Tibial nerve (tissue), 4 donors: ENCODE measurements at regions not wholly inside any gene's neighbourhood (a gene's known extent, or its start where the extent isn't known, plus 50 kb on each side); places are given as distances from the start of the nearest gene placed in this dataset.

Experiments used
- DNase-seq, 2 donors: peaks; one replicate each; pipeline ENCODE4 v3.0.0-alpha.2; 2019; ENCODE audit warnings: low spot score in 2 of 2
- H3K27ac ChIP-seq, 4 donors: fragments of 200-600 bp; sonication (generic) in 3 of 4; one replicate each; pipeline ENCODE4 v1.5.1; 2017 to 2019; ENCODE audit warnings: mild to moderate bottlenecking in 1 of 4
- H3K27me3 ChIP-seq, 2 donors: fragments of 200-600 bp; sonication (generic) in 1 of 2; one replicate each; pipeline versions ENCODE4 v1.5.1 to v1.6.0; 2017 to 2019
- H3K36me3 ChIP-seq, 3 donors: fragments of 200-600 bp; sonication (generic); one replicate each; pipeline ENCODE4 v1.5.1; 2018 to 2019
- H3K4me1 ChIP-seq, 4 donors: fragments of 200-600 bp; sonication (generic) in 3 of 4; one replicate each; pipeline ENCODE4 v1.5.1; 2017 to 2019
- H3K4me3 ChIP-seq, 4 donors: fragments of 200-600 bp; sonication (generic) in 3 of 4; one replicate each; pipeline ENCODE4 v1.5.1; 2017 to 2019; ENCODE audit warnings: mild to moderate bottlenecking in 1 of 4, moderate library complexity in 1 of 4
- H3K9me3 ChIP-seq, 4 donors: fragments of 200-600 bp; sonication (generic) in 3 of 4; one replicate each; pipeline ENCODE4 v1.5.1; 2017 to 2019
- EP300 ChIP-seq, 2 donors: sonication (generic); formaldehyde crosslinking; IDR thresholded peaks; one replicate each; pipeline ENCODE4 v1.6.1; 2017; ENCODE audit warnings: antibody characterized with exemption in 2 of 2, mild to moderate bottlenecking in 1 of 2
- POLR2A ChIP-seq, 2 donors: fragments of 450-650 bp; IDR thresholded peaks; one replicate each; pipeline ENCODE4 v1.6.1; 2017; ENCODE audit warnings: antibody characterized with exemption in 2 of 2, mild to moderate bottlenecking in 2 of 2, moderate library complexity in 2 of 2
- WGBS, 2 donors: methylation state at CpG; one replicate each; pipeline ENCODE4 v1.1.5; 2018; 5-methylcytosine and 5-hydroxymethylcytosine counted together
- TF ChIP-seq, protein P1 (sequence below), 5 experiments: fragments of 200-600 bp in 3 of 5; fragments of 450-650 bp in 2 of 5; sonication (generic) in 3 of 5; IDR thresholded peaks; one replicate each; pipeline ENCODE4 v1.5.1; 2016 to 2019; ENCODE audit warnings: antibody characterized with exemption in 5 of 5, mild to moderate bottlenecking in 3 of 5, moderate library complexity in 2 of 5

DNA sequence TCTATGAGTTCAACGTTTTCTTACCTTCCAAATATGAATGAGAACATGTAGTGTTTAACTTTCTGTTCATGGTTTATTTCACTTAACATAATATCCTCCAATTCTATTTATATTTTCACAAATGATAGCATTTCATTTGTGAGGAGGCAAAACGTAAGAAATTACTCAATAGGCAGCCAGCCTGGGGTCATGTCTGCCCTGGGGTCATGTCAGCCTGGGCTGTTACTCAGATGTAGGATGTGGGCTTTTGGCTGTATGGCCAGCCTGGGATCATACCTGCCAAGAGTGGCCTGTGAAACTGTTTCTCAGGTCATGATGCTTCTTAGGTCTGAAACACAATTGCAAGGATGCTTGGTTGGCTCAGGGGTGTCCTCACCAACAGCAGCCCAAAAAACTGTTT, 187.0 kb downstream of the FBXO8 start:
- WGBS, 2 donors = 50 to 59% methylated on average over 2 of the region's 2 CpGs

DNA sequence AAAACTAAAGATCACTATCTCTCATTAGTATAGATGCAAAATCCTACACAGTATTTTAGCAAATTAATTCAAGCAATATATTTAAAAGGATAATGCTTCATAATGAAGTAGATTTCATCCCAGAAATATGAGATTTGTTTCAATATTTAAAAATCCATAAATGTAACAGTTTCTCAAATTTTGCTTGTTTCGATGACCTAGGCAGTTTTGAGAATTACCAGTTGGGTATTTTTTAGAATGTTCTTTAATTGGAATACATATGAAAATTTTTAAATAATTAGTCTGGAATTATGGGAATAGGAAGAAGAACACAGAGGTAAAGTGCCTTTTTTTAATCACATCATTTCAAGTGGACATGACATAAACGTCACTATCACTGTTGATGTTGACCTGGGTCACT, 192.3 kb downstream of the FBXO8 start:
- Histone ChIP-seq H3K4me3 (no peak overlapping the region), H3K36me3 (no peaks in the 10 kb centered on the region), H3K4me1 (peaks cover 0 to 5% (median 0%) of the 10 kb centered on the region in 4 donors), H3K27me3 (no peaks in the 10 kb centered on the region), H3K27ac (no peak overlapping the region), H3K9me3 (no peaks in the 10 kb centered on the region)
- 88 to 91% methylated on average over 2 of the region's 2 CpGs for WGBS, 2 donors
- DNase-seq = no peak
- TF ChIP-seq POLR2A (IDR thresholded peaks at IDR 0.05) = no peak
- TF ChIP-seq, protein P1, sequence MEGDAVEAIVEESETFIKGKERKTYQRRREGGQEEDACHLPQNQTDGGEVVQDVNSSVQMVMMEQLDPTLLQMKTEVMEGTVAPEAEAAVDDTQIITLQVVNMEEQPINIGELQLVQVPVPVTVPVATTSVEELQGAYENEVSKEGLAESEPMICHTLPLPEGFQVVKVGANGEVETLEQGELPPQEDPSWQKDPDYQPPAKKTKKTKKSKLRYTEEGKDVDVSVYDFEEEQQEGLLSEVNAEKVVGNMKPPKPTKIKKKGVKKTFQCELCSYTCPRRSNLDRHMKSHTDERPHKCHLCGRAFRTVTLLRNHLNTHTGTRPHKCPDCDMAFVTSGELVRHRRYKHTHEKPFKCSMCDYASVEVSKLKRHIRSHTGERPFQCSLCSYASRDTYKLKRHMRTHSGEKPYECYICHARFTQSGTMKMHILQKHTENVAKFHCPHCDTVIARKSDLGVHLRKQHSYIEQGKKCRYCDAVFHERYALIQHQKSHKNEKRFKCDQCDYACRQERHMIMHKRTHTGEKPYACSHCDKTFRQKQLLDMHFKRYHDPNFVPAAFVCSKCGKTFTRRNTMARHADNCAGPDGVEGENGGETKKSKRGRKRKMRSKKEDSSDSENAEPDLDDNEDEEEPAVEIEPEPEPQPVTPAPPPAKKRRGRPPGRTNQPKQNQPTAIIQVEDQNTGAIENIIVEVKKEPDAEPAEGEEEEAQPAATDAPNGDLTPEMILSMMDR (IDR thresholded peaks at IDR 0.05) = no peak
- no peak for TF ChIP-seq EP300 (IDR thresholded peaks at IDR 0.05)

More for the DNA sequence above, 187.0 kb downstream of the FBXO8 start:
- H3K27me3 ChIP-seq = no peaks in the 10 kb centered on the region
- H3K4me1 ChIP-seq = no peaks in the 10 kb centered on the region
- no peaks in the 10 kb centered on the region for H3K36me3 ChIP-seq
- H3K27ac ChIP-seq = no peak overlapping the region
- no peak overlapping the region for H3K4me3 ChIP-seq
- no peaks in the 10 kb centered on the region for H3K9me3 ChIP-seq
- TF ChIP-seq, protein P1 (IDR thresholded peaks at IDR 0.05) = no peak
- TF ChIP-seq POLR2A (IDR thresholded peaks at IDR 0.05) (no peak), EP300 (IDR thresholded peaks at IDR 0.05) (no peak)
- no peak for DNase-seq

DNA sequence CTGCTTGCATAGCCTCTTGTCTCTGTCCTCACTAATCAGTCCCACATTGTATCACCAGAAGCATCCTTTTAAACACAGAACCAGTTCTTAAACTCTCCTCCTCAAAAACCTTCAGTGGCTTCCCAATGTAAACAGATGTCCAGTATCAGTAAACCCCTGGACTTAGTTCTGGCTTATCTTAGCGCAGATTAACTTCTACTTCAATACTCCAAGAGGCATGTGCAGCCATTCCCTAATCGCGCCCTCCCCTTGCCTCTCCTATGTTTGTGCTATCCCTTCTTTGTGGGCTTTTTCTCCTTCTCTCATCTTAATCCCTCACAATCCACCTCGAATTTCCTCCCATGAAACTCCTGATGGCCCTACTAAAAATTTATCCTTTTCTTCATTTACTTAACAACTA, 193.8 kb downstream of the FBXO8 start:
- WGBS, 2 donors = 77 to 80% methylated on average over 4 of the region's 4 CpGs
- no peak for DNase-seq
- no peaks in the 10 kb centered on the region for H3K27me3 ChIP-seq
- H3K4me3 ChIP-seq = no peak overlapping the region
- no peaks in the 10 kb centered on the region for H3K36me3 ChIP-seq
- H3K4me1 ChIP-seq = peaks cover 0 to 5% (median 0%) of the 10 kb centered on the region in 4 donors
- no peaks in the 10 kb centered on the region for H3K9me3 ChIP-seq
- no peak overlapping the region for H3K27ac ChIP-seq
- TF ChIP-seq, protein P1 (IDR thresholded peaks at IDR 0.05) = no peak
- no peak for TF ChIP-seq POLR2A (IDR thresholded peaks at IDR 0.05)
- no peak for TF ChIP-seq EP300 (IDR thresholded peaks at IDR 0.05)

DNA sequence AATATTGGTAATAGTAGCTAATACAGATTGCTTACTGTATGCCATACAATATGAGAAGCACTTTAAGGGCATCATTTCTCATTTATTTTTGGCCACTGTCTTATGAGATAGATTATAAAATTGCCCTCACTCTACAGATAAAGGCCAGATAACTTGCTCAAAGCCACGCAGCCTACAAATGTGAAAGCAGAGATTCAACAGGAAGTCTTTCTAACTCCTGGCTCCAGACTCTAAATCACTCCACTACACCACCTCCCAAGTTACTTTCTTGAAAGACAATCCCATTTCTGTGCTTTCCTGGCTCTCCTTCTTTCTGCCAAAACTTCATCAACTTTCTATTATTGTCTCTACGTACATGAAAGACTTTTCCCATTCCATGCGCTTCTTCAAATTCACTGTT, 194.7 kb downstream of the FBXO8 start:
- no peak for DNase-seq
- 66 to 74% methylated on average over 3 of the region's 3 CpGs for WGBS, 2 donors
- H3K4me3 ChIP-seq = no peak overlapping the region
- H3K4me1 ChIP-seq = peaks cover 0 to 5% (median 0%) of the 10 kb centered on the region in 4 donors
- no peak overlapping the region for H3K27ac ChIP-seq
- no peaks in the 10 kb centered on the region for H3K9me3 ChIP-seq
- TF ChIP-seq, protein P1 (IDR thresholded peaks at IDR 0.05) = no peak
- no peak for TF ChIP-seq EP300 (IDR thresholded peaks at IDR 0.05)
- TF ChIP-seq POLR2A (IDR thresholded peaks at IDR 0.05) = no peak
- no peaks in the 10 kb centered on the region for H3K27me3 ChIP-seq
- H3K36me3 ChIP-seq = no peaks in the 10 kb centered on the region

DNA sequence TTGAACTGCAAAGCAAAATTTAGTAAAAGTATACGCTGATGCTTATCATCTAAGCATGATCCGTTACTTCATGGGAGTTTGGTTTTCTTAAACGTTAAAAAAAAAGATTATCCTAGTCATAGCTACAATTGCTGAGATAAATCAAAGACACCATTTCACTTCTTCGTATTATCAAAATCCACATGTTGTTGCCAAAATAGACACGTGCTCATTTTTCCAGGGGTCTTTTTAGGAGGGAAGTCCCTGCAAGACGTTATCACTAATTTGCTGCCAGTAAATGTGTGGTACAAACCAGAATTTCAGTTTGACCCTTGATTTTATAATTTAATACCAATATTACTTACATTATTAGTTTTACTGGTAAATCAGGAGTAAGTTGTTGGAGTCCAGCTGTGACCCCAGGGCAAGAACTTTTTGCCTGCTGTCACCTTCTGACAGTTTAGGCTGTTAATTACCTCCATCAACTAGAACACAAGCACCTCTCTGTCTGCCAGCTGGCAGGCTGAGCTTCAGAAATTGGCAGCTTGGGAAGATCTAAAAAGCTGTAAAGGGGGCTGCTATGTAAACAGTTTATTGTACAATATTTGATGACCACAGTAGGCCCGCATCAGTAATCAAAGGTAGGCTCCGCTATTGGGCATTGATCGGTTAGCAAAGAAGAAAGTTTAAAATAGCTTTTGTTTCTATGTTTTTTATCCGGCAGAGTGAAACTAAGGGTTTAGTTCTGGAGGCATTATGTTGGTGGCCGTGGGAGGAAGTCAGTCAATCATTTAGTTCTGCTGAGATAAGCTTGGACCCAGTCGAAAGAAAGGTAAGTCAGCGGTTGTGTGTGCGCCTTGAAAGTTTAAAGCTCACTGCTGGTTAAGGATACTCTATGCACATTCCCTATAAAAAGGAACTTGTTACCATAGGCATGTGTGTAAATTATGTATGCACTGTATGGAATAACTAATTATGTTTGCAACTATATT, 196.4 kb downstream of the FBXO8 start:
- H3K27ac ChIP-seq = no peak overlapping the region
- H3K4me1 ChIP-seq = peaks cover 0 to 5% (median 0%) of the 10 kb centered on the region in 4 donors
- WGBS, 2 donors = 42 to 44% methylated on average over 14 of the region's 14 CpGs
- H3K27me3 ChIP-seq = no peaks in the 10 kb centered on the region
- H3K4me3 ChIP-seq = peak overlapping the region in 1 of 4 donors; percentile 11
- no peak for DNase-seq
- H3K9me3 ChIP-seq = no peaks in the 10 kb centered on the region
- H3K36me3 ChIP-seq = no peaks in the 10 kb centered on the region
- TF ChIP-seq POLR2A (IDR thresholded peaks at IDR 0.05) = no peak
- TF ChIP-seq, protein P1 (IDR thresholded peaks at IDR 0.05) = no peak
